Right atrium auricular region (tissue), 2 donors: ENCODE measurements at regions not wholly inside any gene's neighbourhood (a gene's known extent, or its start where the extent isn't known, plus 50 kb on each side); places are given as distances from the start of the nearest gene placed in this dataset.

Source experiments
- DNase-seq: peaks from one replicate; pipeline ENCODE4 v3.0.0-alpha.2; 2019; ENCODE audit warnings: low spot score
- H3K27ac ChIP-seq, 2 donors: fragments of 200-600 bp; sonication (generic); 1 replicate in 1 of 2; 2 replicates in 1 of 2; pipeline ENCODE4 v1.5.1; 2016 to 2019
- H3K27me3 ChIP-seq, 2 donors: fragments of 200-600 bp; sonication (generic); one replicate each; pipeline versions ENCODE4 v1.5.1 to v1.6.0; 2017 to 2019
- H3K36me3 ChIP-seq: fragments of 200-600 bp; sonication (generic); one replicate; pipeline ENCODE4 v1.5.1; 2016
- H3K4me1 ChIP-seq, 2 donors: fragments of 200-600 bp; sonication (generic); one replicate each; pipeline versions ENCODE4 v1.5.1 to v1.6.0; 2017 to 2019
- H3K4me3 ChIP-seq, 2 donors: fragments of 200-600 bp; sonication (generic); 1 replicate in 1 of 2; 2 replicates in 1 of 2; pipeline ENCODE4 v1.5.1; 2017 to 2019; ENCODE audit warnings: mild to moderate bottlenecking in 1 of 2, moderate library complexity in 1 of 2
- H3K9me3 ChIP-seq, 2 donors: fragments of 200-600 bp; sonication (generic); one replicate each; pipeline ENCODE4 v1.5.1; 2019
- TF ChIP-seq, protein P1 (sequence below), 2 donors: fragments of 200-600 bp; sonication (generic); IDR thresholded peaks; one replicate each; pipeline ENCODE4 v1.5.1; 2019; ENCODE audit warnings: antibody characterized with exemption in 2 of 2

GRCh38 chr14:42860371-42860770 lies 1253.7 kb downstream of the LRFN5 start:
- Histone ChIP-seq H3K4me1 (no peaks in the 10 kb centered on the region), H3K27ac (no peak overlapping the region), H3K36me3 (no peaks in the 10 kb centered on the region), H3K9me3 (no peaks in the 10 kb centered on the region), H3K27me3 (no peaks in the 10 kb centered on the region), H3K4me3 (no peak overlapping the region)
- no peak for DNase-seq
- TF ChIP-seq, protein P1, sequence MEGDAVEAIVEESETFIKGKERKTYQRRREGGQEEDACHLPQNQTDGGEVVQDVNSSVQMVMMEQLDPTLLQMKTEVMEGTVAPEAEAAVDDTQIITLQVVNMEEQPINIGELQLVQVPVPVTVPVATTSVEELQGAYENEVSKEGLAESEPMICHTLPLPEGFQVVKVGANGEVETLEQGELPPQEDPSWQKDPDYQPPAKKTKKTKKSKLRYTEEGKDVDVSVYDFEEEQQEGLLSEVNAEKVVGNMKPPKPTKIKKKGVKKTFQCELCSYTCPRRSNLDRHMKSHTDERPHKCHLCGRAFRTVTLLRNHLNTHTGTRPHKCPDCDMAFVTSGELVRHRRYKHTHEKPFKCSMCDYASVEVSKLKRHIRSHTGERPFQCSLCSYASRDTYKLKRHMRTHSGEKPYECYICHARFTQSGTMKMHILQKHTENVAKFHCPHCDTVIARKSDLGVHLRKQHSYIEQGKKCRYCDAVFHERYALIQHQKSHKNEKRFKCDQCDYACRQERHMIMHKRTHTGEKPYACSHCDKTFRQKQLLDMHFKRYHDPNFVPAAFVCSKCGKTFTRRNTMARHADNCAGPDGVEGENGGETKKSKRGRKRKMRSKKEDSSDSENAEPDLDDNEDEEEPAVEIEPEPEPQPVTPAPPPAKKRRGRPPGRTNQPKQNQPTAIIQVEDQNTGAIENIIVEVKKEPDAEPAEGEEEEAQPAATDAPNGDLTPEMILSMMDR (IDR thresholded peaks at IDR 0.05): no peak

GRCh38 chr14:42856106-42856505 lies 1249.4 kb downstream of the LRFN5 start:
- DNase-seq: no peak
- no peak overlapping the region for H3K4me3 ChIP-seq
- H3K36me3 ChIP-seq: no peaks in the 10 kb centered on the region
- H3K9me3 ChIP-seq: no peaks in the 10 kb centered on the region
- H3K27ac ChIP-seq: no peak overlapping the region
- TF ChIP-seq, protein P1 (IDR thresholded peaks at IDR 0.05): no peak
- no peaks in the 10 kb centered on the region for H3K4me1 ChIP-seq
- no peaks in the 10 kb centered on the region for H3K27me3 ChIP-seq

DNA sequence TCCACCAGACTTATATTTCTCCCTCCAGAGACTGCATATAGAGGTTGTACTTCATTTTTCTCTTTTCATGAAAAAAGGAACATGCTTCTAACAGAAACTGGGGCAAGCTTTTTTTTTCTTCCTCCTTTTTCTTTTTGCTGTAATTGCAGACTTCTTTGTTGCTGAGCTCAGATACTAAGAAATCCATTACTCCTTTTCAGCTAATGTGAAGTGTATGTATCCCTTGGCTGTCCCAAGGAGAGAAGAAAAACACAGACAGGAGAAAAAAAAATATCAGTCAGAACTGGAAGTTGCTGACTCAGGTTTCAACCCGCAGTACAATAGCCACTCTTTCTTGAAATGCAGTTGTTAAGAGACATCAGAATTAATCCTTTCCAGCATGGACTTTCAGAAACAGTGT lies 1248.4 kb downstream of the LRFN5 start:
- no peaks in the 10 kb centered on the region for H3K27me3 ChIP-seq
- H3K9me3 ChIP-seq: no peaks in the 10 kb centered on the region
- DNase-seq: no peak
- TF ChIP-seq, protein P1 (IDR thresholded peaks at IDR 0.05): no peak
- H3K4me3 ChIP-seq: no peak overlapping the region
- no peaks in the 10 kb centered on the region for H3K36me3 ChIP-seq
- H3K4me1 ChIP-seq: no peaks in the 10 kb centered on the region
- H3K27ac ChIP-seq: no peak overlapping the region

GRCh38 chr14:42854061-42854460 lies 1247.4 kb downstream of the LRFN5 start:
- no peak for DNase-seq
- Histone ChIP-seq H3K4me1 (no peaks in the 10 kb centered on the region), H3K4me3 (no peak overlapping the region), H3K9me3 (no peaks in the 10 kb centered on the region), H3K27me3 (no peaks in the 10 kb centered on the region), H3K27ac (no peak overlapping the region), H3K36me3 (no peaks in the 10 kb centered on the region)
- TF ChIP-seq, protein P1 (IDR thresholded peaks at IDR 0.05): no peak

DNA sequence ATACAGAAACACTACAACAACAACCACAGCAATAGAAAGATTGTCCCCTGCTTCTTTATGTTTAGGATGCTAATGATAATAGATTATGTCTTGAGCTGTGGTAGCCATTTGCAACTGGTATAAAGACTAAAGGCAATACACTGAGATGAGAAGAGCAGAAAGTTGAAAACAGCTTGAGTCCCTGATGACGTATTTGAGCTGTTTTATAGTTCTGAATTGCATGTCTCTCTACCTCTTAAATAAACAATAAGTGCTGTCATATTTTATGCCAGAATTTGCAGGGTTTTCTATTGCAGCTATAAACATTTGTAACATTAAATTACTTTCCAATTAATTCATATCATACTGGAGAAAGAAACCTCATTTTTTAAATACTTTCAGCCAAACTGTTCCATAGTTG lies 1242.0 kb downstream of the LRFN5 start:
- H3K27me3 ChIP-seq: no peaks in the 10 kb centered on the region
- H3K4me1 ChIP-seq: no peaks in the 10 kb centered on the region
- H3K4me3 ChIP-seq: no peak overlapping the region
- no peaks in the 10 kb centered on the region for H3K36me3 ChIP-seq
- H3K27ac ChIP-seq: no peak overlapping the region
- no peak for DNase-seq
- TF ChIP-seq, protein P1 (IDR thresholded peaks at IDR 0.05): no peak
- no peaks in the 10 kb centered on the region for H3K9me3 ChIP-seq

DNA sequence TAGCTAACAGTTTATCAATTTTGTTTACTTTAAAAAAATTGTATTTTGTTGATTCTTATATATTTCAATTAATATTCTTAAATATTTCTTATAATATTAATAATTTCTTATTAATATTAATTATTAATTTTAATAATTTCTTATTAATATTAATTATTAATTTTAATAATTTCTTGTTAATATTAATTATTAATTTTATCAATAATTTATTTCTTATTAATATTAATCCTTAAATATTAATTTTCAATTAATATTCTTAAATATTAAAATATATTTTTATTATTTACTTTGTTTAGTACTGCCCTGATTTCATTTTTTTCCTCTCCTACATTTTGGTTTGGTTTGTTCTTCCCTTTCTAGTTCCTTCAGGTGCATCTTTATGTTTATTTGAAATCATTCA lies 1208.1 kb downstream of the LRFN5 start:
- no peaks in the 10 kb centered on the region for H3K4me1 ChIP-seq
- no peaks in the 10 kb centered on the region for H3K9me3 ChIP-seq
- no peak overlapping the region for H3K27ac ChIP-seq

More for the DNA sequence above, 1208.1 kb downstream of the LRFN5 start:
- Histone ChIP-seq H3K27me3 (no peaks in the 10 kb centered on the region), H3K4me3 (no peak overlapping the region), H3K36me3 (no peaks in the 10 kb centered on the region)
- TF ChIP-seq, protein P1 (IDR thresholded peaks at IDR 0.05): no peak
- DNase-seq: no peak
